Stimulated activated naive CD8-positive, alpha-beta T cell treated with anti-CD3 and anti-CD28 coated beads, Interleukin-15, Interleukin-2, amounts not matched to agents 100 U/mL and 50 U/mL, for 24 hours (primary cell): ENCODE measurements at regions not wholly inside any gene's neighbourhood (a gene's known extent, or its start where the extent isn't known, plus 50 kb on each side); places are given as distances from the start of the nearest gene placed in this dataset.

Experiments
- ATAC-seq: fragments of 150-1000 bp; cut with Tn5 transposase; one replicate; pipeline ENCODE4 v1.10.0; 2021
- DNase-seq: peaks from one replicate; pipeline ENCODE4 v3.0.0; 2021

DNA sequence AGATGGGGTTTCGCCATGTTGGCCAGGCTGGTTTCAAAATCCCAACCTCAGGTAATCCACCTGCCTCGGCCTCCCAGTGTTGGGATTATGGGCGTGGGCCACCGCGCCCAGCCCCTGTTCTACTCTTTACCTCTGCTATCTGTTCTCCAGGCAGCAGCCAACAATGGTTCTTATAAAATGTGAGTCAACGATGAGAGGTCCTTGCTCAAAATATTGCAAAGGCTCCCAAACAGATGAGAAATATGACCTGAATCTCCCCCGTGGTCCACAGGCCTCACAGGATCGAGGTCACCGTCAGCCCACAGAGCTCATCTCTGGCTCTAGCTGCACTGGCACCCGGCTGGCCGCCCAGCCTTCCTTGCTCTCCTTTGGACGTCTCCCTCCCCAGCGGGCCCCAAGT lies 62.0 kb upstream of the EGFR start:
- ATAC-seq: no peak

DNA sequence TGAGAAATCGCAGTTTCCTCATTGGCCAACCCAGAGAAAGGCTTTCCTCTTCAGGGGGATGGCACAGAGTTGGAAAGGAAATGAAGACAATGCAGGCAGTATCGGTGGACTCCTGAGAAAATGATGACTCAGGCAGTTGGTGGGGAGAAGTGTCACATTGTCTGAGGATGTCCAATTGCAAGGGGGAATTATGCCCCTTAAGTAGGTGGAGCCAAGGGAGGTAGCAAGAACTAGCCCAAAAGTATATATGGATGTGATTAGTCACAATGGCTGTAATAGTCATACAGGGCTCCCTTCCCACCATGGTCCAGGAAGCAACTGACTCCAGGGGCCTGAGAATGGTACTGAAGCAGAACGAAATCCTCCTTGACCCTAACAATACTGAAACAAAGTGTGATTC lies 58.3 kb upstream of the EGFR start:
- ATAC-seq: no peak
- DNase-seq: no peak

More for the DNA sequence above, 62.0 kb upstream of the EGFR start:
- DNase-seq: no peak

DNA sequence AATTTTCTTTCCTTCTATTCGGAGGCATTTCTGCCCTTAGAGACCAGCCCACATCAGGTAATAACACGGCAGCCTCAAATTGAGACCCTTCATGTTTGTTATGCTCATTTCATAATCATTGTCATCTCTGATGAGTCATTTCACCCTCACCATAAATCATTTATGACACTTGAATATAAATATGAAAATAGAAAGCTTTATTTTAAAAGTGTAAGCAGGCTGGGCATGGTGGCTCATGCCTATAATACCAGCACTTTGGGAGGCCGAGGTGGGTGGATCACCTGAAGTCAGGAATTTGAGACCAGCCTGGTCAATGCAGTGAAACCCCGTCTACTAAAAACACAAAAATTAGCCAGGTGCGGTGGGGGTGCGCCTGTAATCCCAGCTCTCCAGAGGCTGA lies 57.4 kb upstream of the EGFR start:
- ATAC-seq: no peak

GRCh38 chr7:54963155-54963554 lies 55.7 kb upstream of the EGFR start:
- ATAC-seq (no peak), DNase-seq (no peak)

More for the DNA sequence above, 57.4 kb upstream of the EGFR start:
- DNase-seq: no peak

GRCh38 chr7:54964136-54964535 lies 54.7 kb upstream of the EGFR start:
- DNase-seq (no peak), ATAC-seq (no peak)

DNA sequence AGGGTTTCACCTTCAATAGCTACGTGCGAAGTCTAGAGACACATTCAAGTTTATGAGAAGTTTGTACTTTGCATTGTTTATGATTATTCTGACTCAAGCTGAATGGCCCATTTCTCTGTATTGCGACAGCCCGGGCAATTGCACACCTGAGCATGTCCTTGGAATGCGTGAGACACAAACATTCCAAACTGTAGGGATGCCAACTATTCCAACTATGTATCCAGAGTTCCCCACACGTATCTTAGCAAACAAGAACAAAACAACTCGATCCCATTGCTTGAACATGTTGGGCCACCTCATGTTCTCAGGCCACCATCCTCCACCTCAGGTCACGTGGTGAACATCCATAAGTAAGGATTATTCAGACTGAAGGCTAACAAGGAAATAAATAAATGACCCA lies 51.4 kb upstream of the EGFR start:
- DNase-seq (no peak), ATAC-seq (no peak)

- no peak for ATAC-seq
- DNase-seq: no peak
Measured at GRCh38 chr7:54968018-54968417, 50.8 kb upstream of the EGFR start.
